ENCODE measurements at regions not wholly inside any gene's neighbourhood (a gene's known extent, or its start where the extent isn't known, plus 50 kb on each side); places are given as distances from the start of the nearest gene placed in this dataset.
"Not testable (repeated sequence)": the region's sequence is repeated elsewhere in the genome, so short reads cannot be mapped to it uniquely, and the experiment has no call there.

GRCh38 chr11:86877503-86877902 is 77.2 kb downstream of the PRSS23 start:
- no peak overlapping the region for H3K27ac ChIP-seq
- no peak for DNase-seq
- H3K9me3 ChIP-seq = no peaks in the 10 kb centered on the region
- no peak overlapping the region for H3K4me3 ChIP-seq
- intact Hi-C loops (cut with DNase I) = no loop called here
- TF ChIP-seq POLR2A (IDR thresholded peaks at IDR 0.05) (no peak), CTCF (IDR thresholded peaks at IDR 0.05) (no peak), EP300 (IDR thresholded peaks at IDR 0.05) (no peak)
- no peaks in the 10 kb centered on the region for H3K27me3 ChIP-seq
- no peaks in the 10 kb centered on the region for H3K4me1 ChIP-seq (ENCODE audit: insufficient read depth)
- no peaks in the 10 kb centered on the region for H3K36me3 ChIP-seq

- H3K36me3 ChIP-seq; intact Hi-C loops (cut with DNase I): not testable (repeated sequence)
- 84 to 95% (median 94%) methylated on average over 5 to 17 of the region's 26 CpGs for WGBS, 3 donors
Observed at GRCh38 chr11:86879241-86879640, 76.0 kb downstream of the FZD4 start.

GRCh38 chr11:86885311-86885710 is 69.9 kb downstream of the FZD4 start:
- Histone ChIP-seq H3K36me3 (no peaks in the 10 kb centered on the region), H3K27me3 (no peaks in the 10 kb centered on the region), H3K9me3 (peaks cover 0 to 5% of the 10 kb centered on the region in 2 donors), H3K4me3 (no peak overlapping the region), H3K4me1 (ENCODE audit: insufficient read depth) (no peaks in the 10 kb centered on the region), H3K27ac (no peak overlapping the region)
- intact Hi-C loops (cut with DNase I) = no loop called here
- 95 to 97% (median 97%) methylated on average over 3 of the region's 3 CpGs for WGBS, 3 donors
- no peak for DNase-seq
- TF ChIP-seq POLR2A (IDR thresholded peaks at IDR 0.05) (no peak), EP300 (IDR thresholded peaks at IDR 0.05) (no peak), CTCF (IDR thresholded peaks at IDR 0.05) (no peak)

More at GRCh38 chr11:86879241-86879640, 76.0 kb downstream of the FZD4 start:
- not testable (repeated sequence) for H3K4me1 ChIP-seq (ENCODE audit: insufficient read depth); H3K9me3 ChIP-seq; DNase-seq; H3K27me3 ChIP-seq; H3K27ac ChIP-seq; H3K4me3 ChIP-seq

GRCh38 chr11:86888164-86889000 is 66.8 kb downstream of the FZD4 start:
- H3K36me3 ChIP-seq = no peaks in the 10 kb centered on the region
- 71 to 75% (median 74%) methylated on average over 5 of the region's 5 CpGs for WGBS, 3 donors
- intact Hi-C loops (cut with DNase I) = no loop called here
- DNase-seq = no peak
- no peak overlapping the region for H3K27ac ChIP-seq
- peaks cover 0 to 5% of the 10 kb centered on the region in 2 donors for H3K9me3 ChIP-seq
- TF ChIP-seq CTCF (IDR thresholded peaks at IDR 0.05) (no peak), EP300 (IDR thresholded peaks at IDR 0.05) (no peak), POLR2A (IDR thresholded peaks at IDR 0.05) (no peak)
- H3K27me3 ChIP-seq = no peaks in the 10 kb centered on the region
- H3K4me3 ChIP-seq = no peak overlapping the region
- H3K4me1 ChIP-seq (ENCODE audit: insufficient read depth) = no peaks in the 10 kb centered on the region

GRCh38 chr11:86889001-86889341 is 66.2 kb downstream of the FZD4 start:
- Histone ChIP-seq H3K4me1 (ENCODE audit: insufficient read depth) (no peaks in the 10 kb centered on the region), H3K27ac (no peak overlapping the region), H3K4me3 (no peak overlapping the region), H3K27me3 (no peaks in the 10 kb centered on the region), H3K36me3 (no peaks in the 10 kb centered on the region), H3K9me3 (peaks cover 0 to 5% of the 10 kb centered on the region in 2 donors)
- DNase-seq = no peak
- TF ChIP-seq POLR2A (IDR thresholded peaks at IDR 0.05) = no peak
- intact Hi-C loops (cut with DNase I) = no loop called here
- WGBS, 3 donors = 74 to 96% (median 84%) methylated on average over 1 of the region's 1 CpG
